ENCODE measurements at regions not wholly inside any gene's neighbourhood (a gene's known extent, or its start where the extent isn't known, plus 50 kb on each side); places are given as distances from the start of the nearest gene placed in this dataset.

GRCh38 chr3:72577190-72577589 lies 271.1 kb downstream of the SHQ1 start:
- Histone ChIP-seq H3K27ac (no peak overlapping the region), H3K27me3 (ENCODE audit: low read depth) (no peaks in the 10 kb centered on the region), H3K4me3 (no peak overlapping the region), H3K9me3 (no peaks in the 10 kb centered on the region), H3K4me1 (no peaks in the 10 kb centered on the region), H3K36me3 (no peaks in the 10 kb centered on the region)
- TF ChIP-seq, protein P1, sequence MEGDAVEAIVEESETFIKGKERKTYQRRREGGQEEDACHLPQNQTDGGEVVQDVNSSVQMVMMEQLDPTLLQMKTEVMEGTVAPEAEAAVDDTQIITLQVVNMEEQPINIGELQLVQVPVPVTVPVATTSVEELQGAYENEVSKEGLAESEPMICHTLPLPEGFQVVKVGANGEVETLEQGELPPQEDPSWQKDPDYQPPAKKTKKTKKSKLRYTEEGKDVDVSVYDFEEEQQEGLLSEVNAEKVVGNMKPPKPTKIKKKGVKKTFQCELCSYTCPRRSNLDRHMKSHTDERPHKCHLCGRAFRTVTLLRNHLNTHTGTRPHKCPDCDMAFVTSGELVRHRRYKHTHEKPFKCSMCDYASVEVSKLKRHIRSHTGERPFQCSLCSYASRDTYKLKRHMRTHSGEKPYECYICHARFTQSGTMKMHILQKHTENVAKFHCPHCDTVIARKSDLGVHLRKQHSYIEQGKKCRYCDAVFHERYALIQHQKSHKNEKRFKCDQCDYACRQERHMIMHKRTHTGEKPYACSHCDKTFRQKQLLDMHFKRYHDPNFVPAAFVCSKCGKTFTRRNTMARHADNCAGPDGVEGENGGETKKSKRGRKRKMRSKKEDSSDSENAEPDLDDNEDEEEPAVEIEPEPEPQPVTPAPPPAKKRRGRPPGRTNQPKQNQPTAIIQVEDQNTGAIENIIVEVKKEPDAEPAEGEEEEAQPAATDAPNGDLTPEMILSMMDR (IDR thresholded peaks at IDR 0.05) = no peak
- DNase-seq = no peak
- intact Hi-C loops (cut with DNase I) = no loop called here
- ATAC-seq = no peak

DNA sequence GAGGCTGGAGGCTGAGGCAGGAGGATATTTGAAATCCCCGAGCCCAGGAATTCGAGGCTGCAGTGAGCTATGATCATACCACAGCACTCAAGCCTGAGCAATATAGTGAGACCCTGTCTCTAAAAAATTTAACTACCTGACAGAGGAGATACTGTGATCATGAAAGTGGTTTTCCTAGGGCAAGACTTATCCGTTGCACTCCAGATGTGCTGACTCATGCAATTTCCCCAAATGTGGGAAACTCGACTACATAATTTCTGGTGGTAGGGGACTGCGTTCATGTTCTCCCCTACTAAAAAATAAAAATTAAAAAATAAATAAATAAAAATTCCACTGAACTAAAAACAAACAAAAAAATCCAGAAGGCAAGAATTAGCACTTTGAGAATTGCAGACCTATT lies 271.7 kb downstream of the SHQ1 start:
- intact Hi-C loops (cut with DNase I) = no loop called here
- H3K36me3 ChIP-seq = no peaks in the 10 kb centered on the region

DNA sequence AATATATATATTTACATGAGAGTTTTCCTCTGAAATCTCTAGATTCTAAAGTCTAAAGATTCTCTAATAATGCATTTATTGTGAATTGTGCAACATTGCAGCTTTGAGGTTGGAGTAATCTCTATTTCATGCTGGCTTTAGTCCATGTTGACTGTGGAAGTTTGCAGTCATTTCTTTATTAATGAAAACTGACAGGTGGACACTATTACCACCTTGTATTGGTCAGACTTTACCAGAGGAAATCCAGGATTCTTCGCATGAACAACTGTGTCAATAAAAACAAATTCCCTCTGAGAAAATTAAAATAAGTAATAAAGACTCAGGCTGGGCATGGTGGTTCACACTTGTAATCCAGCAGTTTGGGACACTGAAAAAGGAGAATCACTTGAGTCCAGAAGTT lies 274.1 kb downstream of the SHQ1 start:
- Histone ChIP-seq H3K27ac (no peak overlapping the region), H3K9me3 (no peaks in the 10 kb centered on the region), H3K4me1 (no peaks in the 10 kb centered on the region), H3K36me3 (no peaks in the 10 kb centered on the region), H3K4me3 (no peak overlapping the region), H3K27me3 (ENCODE audit: low read depth) (no peaks in the 10 kb centered on the region)
- no peak for ATAC-seq
- intact Hi-C loops (cut with DNase I) = no loop called here
- TF ChIP-seq, protein P1 (IDR thresholded peaks at IDR 0.05) = no peak
- no peak for DNase-seq

More for the DNA sequence above, 271.7 kb downstream of the SHQ1 start:
- Histone ChIP-seq H3K4me1 (no peaks in the 10 kb centered on the region), H3K9me3 (no peaks in the 10 kb centered on the region), H3K27ac (no peak overlapping the region), H3K4me3 (no peak overlapping the region), H3K27me3 (ENCODE audit: low read depth) (no peaks in the 10 kb centered on the region)
- no peak for ATAC-seq
- no peak for DNase-seq
- TF ChIP-seq, protein P1 (IDR thresholded peaks at IDR 0.05) = no peak

- ATAC-seq (no peak), DNase-seq (no peak)
- Histone ChIP-seq H3K27ac (no peak overlapping the region), H3K4me1 (no peaks in the 10 kb centered on the region), H3K4me3 (no peak overlapping the region), H3K27me3 (ENCODE audit: low read depth) (no peaks in the 10 kb centered on the region), H3K9me3 (no peaks in the 10 kb centered on the region), H3K36me3 (no peaks in the 10 kb centered on the region)
- TF ChIP-seq, protein P1 (IDR thresholded peaks at IDR 0.05) = no peak
- intact Hi-C loops (cut with DNase I) = no loop called here
Observed at GRCh38 chr3:72573051-72573450, 275.2 kb downstream of the SHQ1 start.

DNA sequence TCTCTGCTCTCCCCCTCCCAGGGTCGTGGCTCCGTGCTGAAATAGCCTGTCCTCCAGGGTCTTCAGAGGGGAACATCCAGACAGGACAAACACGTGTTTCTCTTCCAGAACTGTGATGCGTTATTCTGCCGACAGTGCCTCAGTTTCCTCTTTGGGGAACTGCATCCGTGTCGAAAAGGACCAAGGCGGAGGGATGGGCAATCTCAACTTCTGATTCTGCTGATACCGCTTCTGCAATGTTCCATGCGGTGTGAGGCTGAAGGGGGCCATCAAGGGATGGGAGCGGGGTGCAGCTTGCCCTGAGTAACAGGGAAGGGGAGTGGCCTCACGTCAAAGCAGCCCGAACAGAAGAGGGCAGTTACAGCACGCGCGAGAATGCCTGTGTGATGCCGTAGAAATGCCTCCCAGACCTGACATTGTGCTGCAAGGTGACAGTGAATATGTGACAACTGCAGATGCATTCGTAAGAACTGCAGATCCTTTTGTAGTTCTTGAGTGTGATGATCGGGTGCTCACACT lies 275.7 kb downstream of the SHQ1 start:
- ATAC-seq (no peak), DNase-seq (no peak)
- Histone ChIP-seq H3K4me1 (no peaks in the 10 kb centered on the region), H3K36me3 (no peaks in the 10 kb centered on the region), H3K9me3 (no peaks in the 10 kb centered on the region), H3K27me3 (ENCODE audit: low read depth) (no peaks in the 10 kb centered on the region), H3K27ac (no peak overlapping the region), H3K4me3 (no peak overlapping the region)
- intact Hi-C loops (cut with DNase I) = no loop called here
- TF ChIP-seq, protein P1 (IDR thresholded peaks at IDR 0.05) = no peak
